ENCODE measurements at regions not wholly inside any gene's neighbourhood (a gene's known extent, or its start where the extent isn't known, plus 50 kb on each side); places are given as distances from the start of the nearest gene placed in this dataset.
A peak's percentile ranks its signal among the peaks of the same experiment; 100 is the strongest.

GRCh38 chr3:74124782-74125181, 489.7 kb downstream of the CNTN3 start:
- DNase-seq: no peak

GRCh38 chr3:74122281-74122680, 492.2 kb downstream of the CNTN3 start:
- no peak for DNase-seq

- DNase-seq: no peak
Observed at GRCh38 chr3:74121761-74122160, 492.7 kb downstream of the CNTN3 start.

GRCh38 chr3:74119221-74119620, 494.5 kb upstream of the PDZRN3 start:
- no peak for DNase-seq

- no peak for DNase-seq
Observed at GRCh38 chr3:74115906-74116305, 491.2 kb upstream of the PDZRN3 start.

- DNase-seq: no peak
Observed at GRCh38 chr3:74107451-74107850, 482.7 kb upstream of the PDZRN3 start.

GRCh38 chr3:74106925-74107324, 482.2 kb upstream of the PDZRN3 start:
- DNase-seq: no peak

GRCh38 chr3:74091204-74091603, 466.5 kb upstream of the PDZRN3 start:
- no peak for DNase-seq

- no peak for DNase-seq
Observed at GRCh38 chr3:74089814-74090213, 465.1 kb upstream of the PDZRN3 start.

GRCh38 chr3:74080056-74080461, 455.3 kb upstream of the PDZRN3 start:
- no peak for DNase-seq

- no peak for DNase-seq
Observed at GRCh38 chr3:74075241-74075640, 450.5 kb upstream of the PDZRN3 start.

- DNase-seq: no peak
Observed at GRCh38 chr3:74074700-74075099, 450.0 kb upstream of the PDZRN3 start.

GRCh38 chr3:74067296-74067695, 442.6 kb upstream of the PDZRN3 start:
- no peak for DNase-seq

GRCh38 chr3:74066456-74066855, 441.7 kb upstream of the PDZRN3 start:
- DNase-seq: no peak

- DNase-seq: no peak
Observed at GRCh38 chr3:74059923-74060600, 435.3 kb upstream of the PDZRN3 start.

- DNase-seq: no peak
Observed at GRCh38 chr3:74059301-74059922, 434.7 kb upstream of the PDZRN3 start.

- no peak for DNase-seq
Observed at GRCh38 chr3:74057169-74057568, 432.4 kb upstream of the PDZRN3 start.

GRCh38 chr3:74055061-74055460, 430.3 kb upstream of the PDZRN3 start:
- DNase-seq: no peak

- DNase-seq: no peak
Observed at GRCh38 chr3:74054566-74054965, 429.8 kb upstream of the PDZRN3 start.

- no peak for DNase-seq
Observed at GRCh38 chr3:74053970-74054516, 429.3 kb upstream of the PDZRN3 start.

GRCh38 chr3:74049444-74049843, 424.7 kb upstream of the PDZRN3 start:
- DNase-seq: no peak

GRCh38 chr3:74048699-74049098, 424.0 kb upstream of the PDZRN3 start:
- no peak for DNase-seq

- DNase-seq: no peak
Observed at GRCh38 chr3:74045000-74045399, 420.3 kb upstream of the PDZRN3 start.

GRCh38 chr3:74041068-74041675, 416.4 kb upstream of the PDZRN3 start:
- DNase-seq: peak; percentile 13

Data from SHP77 treated with DMSO at 0.1 percent for 48 hours (cell line).